DND-41 (cell line): ENCODE measurements at regions not wholly inside any gene's neighbourhood (a gene's known extent, or its start where the extent isn't known, plus 50 kb on each side); places are given as distances from the start of the nearest gene placed in this dataset.

ENCODE experiments used
- ATAC-seq: fragments of 200-7000 bp; cut with Tn5 transposase; 3 replicates; pipeline ENCODE4 v1.9.1; 2021; ENCODE audit warnings: low read depth; ENCODE audit not compliant: insufficient read depth
- DNase-seq: peaks from one replicate; pipeline ENCODE4 v3.0.0-alpha.2; 2020
- H2AFZ ChIP-seq: 2 replicates; pipeline ENCODE4 v1.6.0; 2012; ENCODE audit warnings: low read depth, low read length
- H3K27ac ChIP-seq: 2 replicates; pipeline ENCODE4 v1.5.1; 2012; ENCODE audit warnings: low read length, inconsistent platforms
- H3K27me3 ChIP-seq: fragments of 200-600 bp; sonication (generic); 2 replicates; pipeline ENCODE4 v1.6.0; 2012; ENCODE audit warnings: low read length, mild to moderate bottlenecking, inconsistent platforms; ENCODE audit not compliant: insufficient read depth, poor library complexity
- H3K36me3 ChIP-seq: 2 replicates; pipeline ENCODE4 v1.5.1; 2012; ENCODE audit warnings: low read length, inconsistent platforms; ENCODE audit not compliant: insufficient read depth
- H3K4me1 ChIP-seq: 2 replicates; pipeline ENCODE4 v1.5.1; 2012; ENCODE audit warnings: mild to moderate bottlenecking, low read length; ENCODE audit not compliant: insufficient read depth
- H3K4me2 ChIP-seq: 2 replicates; pipeline ENCODE4 v1.6.0; 2012; ENCODE audit warnings: mild to moderate bottlenecking, moderate library complexity, low read length, inconsistent platforms; ENCODE audit not compliant: insufficient read depth
- H3K4me3 ChIP-seq, 2 experiments: fragments of 200-600 bp in 1 of 2; shearing (Covaris generic) in 1 of 2; 2 replicates each; pipeline ENCODE4 v1.5.1; 2012 to 2016; ENCODE audit warnings: inconsistent platforms in 2 of 2, low read length in 2 of 2, mild to moderate bottlenecking in 2 of 2, low read depth in 1 of 2, moderate library complexity in 1 of 2
- H3K79me2 ChIP-seq: 2 replicates; pipeline ENCODE4 v1.6.0; 2012; ENCODE audit warnings: low read length, inconsistent platforms; ENCODE audit not compliant: insufficient read depth
- H3K9ac ChIP-seq: 2 replicates; pipeline ENCODE4 v1.6.0; 2012; ENCODE audit warnings: low read depth, mild to moderate bottlenecking, inconsistent platforms, low read length, moderate library complexity
- H3K9me3 ChIP-seq: 2 replicates; pipeline ENCODE4 v1.5.1; 2012; ENCODE audit warnings: low read length, moderate library complexity, mild to moderate bottlenecking, inconsistent platforms; ENCODE audit not compliant: insufficient read depth, severe bottlenecking
- H4K20me1 ChIP-seq: 2 replicates; pipeline ENCODE4 v1.6.0; 2012; ENCODE audit warnings: low read length; ENCODE audit not compliant: insufficient read depth
- EZH2 ChIP-seq: IDR thresholded peaks from 3 replicates; pipeline ENCODE4 v1.6.1; 2012; ENCODE audit warnings: borderline replicate concordance, low read depth, mild to moderate bottlenecking, moderate library complexity, low read length, inconsistent platforms; ENCODE audit not compliant: severe bottlenecking
- TF ChIP-seq, protein P1 (sequence below): IDR thresholded peaks from 2 replicates; pipeline ENCODE4 v1.5.1; 2012; ENCODE audit warnings: borderline replicate concordance, low read length, moderate library complexity, mild to moderate bottlenecking; ENCODE audit not compliant: poor library complexity, severe bottlenecking; ENCODE audit errors: extremely low read depth

DNA sequence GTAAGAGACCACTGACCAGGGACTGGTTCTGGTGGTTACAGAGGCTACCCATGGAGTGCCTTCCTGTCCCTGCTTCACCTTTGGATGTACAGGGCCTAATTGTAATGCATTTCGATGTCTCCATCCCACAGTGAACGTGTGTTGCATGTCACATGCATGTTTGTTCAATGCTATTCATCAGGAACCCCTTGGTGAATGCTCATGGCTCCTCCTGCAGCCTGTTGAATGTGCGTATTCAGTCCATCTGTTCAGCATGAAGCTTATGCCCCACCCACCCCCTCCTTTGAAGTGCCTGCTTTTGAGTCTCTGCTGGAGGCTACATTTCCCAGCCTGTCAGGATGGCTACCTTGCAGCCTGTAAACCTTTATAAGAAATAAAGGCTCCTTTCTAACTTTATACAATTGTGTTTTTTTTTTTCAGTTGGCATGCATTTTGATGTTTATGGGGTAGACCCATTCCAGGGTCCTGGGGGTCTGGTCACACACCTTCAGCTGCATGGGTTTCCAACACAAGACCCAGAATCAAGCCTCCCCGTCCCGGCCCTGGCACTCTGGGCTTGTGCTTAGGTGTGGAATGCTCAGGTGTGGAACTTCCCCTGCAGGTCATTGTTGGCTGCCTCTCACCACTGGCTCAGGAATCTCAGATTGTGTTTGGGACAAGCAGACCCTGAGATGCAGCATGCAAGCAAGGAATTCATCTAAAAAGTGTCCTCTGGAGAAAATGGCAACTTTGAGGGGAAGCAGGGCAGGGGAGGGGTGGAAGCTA lies 238.8 kb upstream of the HDAC4 start:
- H3K27ac ChIP-seq, result peak overlapping the region; percentile 23; the same call in 1 of the 2 replicates
- peaks cover 5% of the 10 kb centered on the region for H3K9me3 ChIP-seq
- H3K27me3 ChIP-seq, result no peaks in the 10 kb centered on the region
- no peaks in the 10 kb centered on the region for H4K20me1 ChIP-seq
- no peak overlapping the region for H2AFZ ChIP-seq
- no peak for TF ChIP-seq EZH2
- TF ChIP-seq, protein P1, sequence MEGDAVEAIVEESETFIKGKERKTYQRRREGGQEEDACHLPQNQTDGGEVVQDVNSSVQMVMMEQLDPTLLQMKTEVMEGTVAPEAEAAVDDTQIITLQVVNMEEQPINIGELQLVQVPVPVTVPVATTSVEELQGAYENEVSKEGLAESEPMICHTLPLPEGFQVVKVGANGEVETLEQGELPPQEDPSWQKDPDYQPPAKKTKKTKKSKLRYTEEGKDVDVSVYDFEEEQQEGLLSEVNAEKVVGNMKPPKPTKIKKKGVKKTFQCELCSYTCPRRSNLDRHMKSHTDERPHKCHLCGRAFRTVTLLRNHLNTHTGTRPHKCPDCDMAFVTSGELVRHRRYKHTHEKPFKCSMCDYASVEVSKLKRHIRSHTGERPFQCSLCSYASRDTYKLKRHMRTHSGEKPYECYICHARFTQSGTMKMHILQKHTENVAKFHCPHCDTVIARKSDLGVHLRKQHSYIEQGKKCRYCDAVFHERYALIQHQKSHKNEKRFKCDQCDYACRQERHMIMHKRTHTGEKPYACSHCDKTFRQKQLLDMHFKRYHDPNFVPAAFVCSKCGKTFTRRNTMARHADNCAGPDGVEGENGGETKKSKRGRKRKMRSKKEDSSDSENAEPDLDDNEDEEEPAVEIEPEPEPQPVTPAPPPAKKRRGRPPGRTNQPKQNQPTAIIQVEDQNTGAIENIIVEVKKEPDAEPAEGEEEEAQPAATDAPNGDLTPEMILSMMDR, result no peak
- no peak overlapping the region for H3K4me3 ChIP-seq
- ATAC-seq, result peak; percentile 60
- peak; percentile 64 for DNase-seq
- H3K36me3 ChIP-seq, result no peaks in the 10 kb centered on the region
- no peak overlapping the region for H3K4me2 ChIP-seq
- H3K79me2 ChIP-seq, result no peaks in the 10 kb centered on the region
- peaks cover 15% of the 10 kb centered on the region for H3K4me1 ChIP-seq
- H3K9ac ChIP-seq, result no peak overlapping the region

DNA sequence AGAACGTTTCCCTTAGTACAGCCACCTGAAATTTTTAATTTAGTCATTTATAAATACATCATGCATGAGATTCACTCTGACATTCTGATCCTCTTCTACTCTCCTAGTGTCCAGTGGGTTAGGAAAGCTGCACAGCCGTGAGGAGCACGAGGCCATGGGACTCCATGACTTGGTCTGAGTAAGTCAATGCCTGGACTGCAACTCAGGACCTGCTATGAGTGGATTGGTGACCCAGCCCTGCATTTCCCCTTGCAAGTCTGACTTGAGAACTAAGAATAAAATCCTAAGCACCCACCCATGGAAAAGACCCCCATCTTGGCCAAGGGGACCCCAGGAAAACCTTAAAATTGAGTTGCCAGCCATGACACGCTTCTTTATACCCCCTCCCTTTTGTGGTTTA lies 237.6 kb upstream of the HDAC4 start:
- no peak overlapping the region for H3K27ac ChIP-seq
- peaks cover 9% of the 10 kb centered on the region for H3K4me1 ChIP-seq
- no peak overlapping the region for H3K4me2 ChIP-seq
- no peak for ATAC-seq
- H3K4me3 ChIP-seq, result no peak overlapping the region
- peak; percentile 2 for DNase-seq
- no peaks in the 10 kb centered on the region for H3K36me3 ChIP-seq
- no peak overlapping the region for H3K9ac ChIP-seq
- no peak for TF ChIP-seq EZH2
- TF ChIP-seq, protein P1, result no peak
- H3K9me3 ChIP-seq, result peaks cover 5% of the 10 kb centered on the region
- H4K20me1 ChIP-seq, result no peaks in the 10 kb centered on the region
- no peaks in the 10 kb centered on the region for H3K79me2 ChIP-seq
- H2AFZ ChIP-seq, result no peak overlapping the region
- no peaks in the 10 kb centered on the region for H3K27me3 ChIP-seq

DNA sequence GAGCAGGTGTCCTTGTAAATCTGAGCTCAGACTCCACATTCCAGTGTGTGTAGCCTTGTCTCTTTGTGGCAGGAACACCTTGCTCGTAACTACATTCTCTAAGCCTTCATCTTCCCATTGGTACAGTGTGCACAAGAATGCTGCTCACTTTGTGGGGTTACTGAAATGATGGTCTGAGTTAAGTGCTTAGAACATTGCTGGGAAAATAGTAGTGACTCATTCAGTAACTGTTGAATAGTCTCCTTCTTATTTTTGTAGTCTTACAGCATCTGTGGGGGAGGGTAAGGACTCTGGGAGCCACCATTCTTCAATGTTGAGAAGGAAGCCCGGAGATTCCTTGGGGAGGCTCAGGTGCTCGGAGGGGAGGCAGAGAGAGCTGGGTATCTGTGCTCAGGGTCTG lies 236.0 kb upstream of the HDAC4 start:
- no peak for ATAC-seq
- no peaks in the 10 kb centered on the region for H3K79me2 ChIP-seq
- H4K20me1 ChIP-seq, result no peaks in the 10 kb centered on the region
- no peak overlapping the region for H2AFZ ChIP-seq
- 0 out of 2 replicates have a peak overlapping the region, but pooled peaks have one; percentile 11 for H3K27ac ChIP-seq
- no peak overlapping the region for H3K9ac ChIP-seq
- no peaks in the 10 kb centered on the region for H3K27me3 ChIP-seq
- H3K4me2 ChIP-seq, result no peak overlapping the region
- TF ChIP-seq EZH2, result no peak
- TF ChIP-seq, protein P1, result no peak
- DNase-seq, result peak; percentile 1
- no peaks in the 10 kb centered on the region for H3K36me3 ChIP-seq
- peaks cover 9% of the 10 kb centered on the region for H3K4me1 ChIP-seq
- peaks cover 5% of the 10 kb centered on the region for H3K9me3 ChIP-seq
- H3K4me3 ChIP-seq, result no peak overlapping the region
